Breast epithelium (tissue), 4 donors: ENCODE measurements at regions not wholly inside any gene's neighbourhood (a gene's known extent, or its start where the extent isn't known, plus 50 kb on each side); places are given as distances from the start of the nearest gene placed in this dataset.

ENCODE experiments used
- DNase-seq, 2 donors: peaks; one replicate each; pipeline ENCODE4 v3.0.0-alpha.2; 2019; ENCODE audit warnings: low spot score in 2 of 2
- H3K27ac ChIP-seq, 2 donors: fragments of 200-600 bp; sonication (generic) in 1 of 2; one replicate each; pipeline ENCODE4 v1.5.1; 2016 to 2019; ENCODE audit warnings: mild to moderate bottlenecking in 1 of 2
- H3K27me3 ChIP-seq, 2 donors: fragments of 200-600 bp; sonication (generic) in 1 of 2; one replicate each; pipeline versions ENCODE4 v1.5.1 to v1.6.0; 2017 to 2019; ENCODE audit warnings: control low read depth in 1 of 2, mild to moderate bottlenecking in 1 of 2
- H3K36me3 ChIP-seq: fragments of 200-600 bp; one replicate; pipeline ENCODE4 v1.5.1; 2019
- H3K4me1 ChIP-seq, 2 donors: fragments of 200-600 bp; sonication (generic); one replicate each; pipeline ENCODE4 v1.5.1; 2016 to 2019; ENCODE audit warnings: control low read depth in 1 of 2
- H3K4me3 ChIP-seq, 3 donors: fragments of 200-600 bp; sonication (generic); 1 replicate in 2 of 3; 2 replicates in 1 of 3; pipeline ENCODE4 v1.5.1; 2016 to 2019; ENCODE audit warnings: mild to moderate bottlenecking in 3 of 3, moderate library complexity in 2 of 3
- H3K9me3 ChIP-seq, 2 donors: fragments of 200-600 bp; sonication (generic) in 1 of 2; one replicate each; pipeline ENCODE4 v1.5.1; 2016 to 2019; ENCODE audit warnings: control low read depth in 1 of 2
- POLR2A ChIP-seq: fragments of 450-650 bp; IDR thresholded peaks from one replicate; pipeline ENCODE4 v1.6.1; 2016; ENCODE audit warnings: antibody characterized with exemption, mild to moderate bottlenecking, moderate library complexity
- POLR2AphosphoS5 ChIP-seq, 3 donors: sonication (generic); formaldehyde crosslinking; IDR thresholded peaks; one replicate each; pipeline ENCODE4 v1.6.1; 2017; ENCODE audit warnings: antibody characterized with exemption in 3 of 3
- intact Hi-C: fragments of 100-400 bp; cut with DNase I; formaldehyde crosslinking; loops from one replicate; pipeline ENCODE4 v1.15.1; 2023; ENCODE audit warnings: low total_unique reads
- TF ChIP-seq, protein P1 (sequence below), 3 donors: fragments of 450-650 bp; IDR thresholded peaks; one replicate each; pipeline ENCODE4 v1.5.1; 2016 to 2017; ENCODE audit warnings: antibody characterized with exemption in 3 of 3, mild to moderate bottlenecking in 3 of 3, moderate library complexity in 3 of 3

DNA sequence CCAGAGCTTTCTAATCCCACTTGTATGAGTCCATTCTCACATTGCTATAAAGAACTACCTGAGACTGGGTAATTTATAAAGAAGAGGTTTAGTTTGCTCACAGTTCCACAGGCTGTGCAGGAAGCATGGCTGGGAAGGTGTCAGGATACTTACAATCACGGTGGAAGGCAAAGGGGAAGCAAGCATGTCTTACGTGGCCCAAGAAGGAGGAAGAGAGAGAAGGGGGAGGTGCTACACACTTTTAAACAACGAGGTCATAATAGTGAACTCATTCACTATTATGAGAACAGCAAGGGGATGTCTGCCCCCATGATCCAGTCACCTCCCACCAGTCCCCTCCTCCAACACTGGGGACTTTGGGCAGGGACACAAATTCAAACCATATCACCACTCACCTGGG, 67.8 kb downstream of the TTC32 start:
- no peak overlapping the region for H3K27ac ChIP-seq
- intact Hi-C loops, result no loop called here
- no peaks in the 10 kb centered on the region for H3K9me3 ChIP-seq
- no peak for DNase-seq
- H3K4me3 ChIP-seq, result no peak overlapping the region
- no peaks in the 10 kb centered on the region for H3K4me1 ChIP-seq
- H3K27me3 ChIP-seq, result no peaks in the 10 kb centered on the region
- TF ChIP-seq, protein P1, sequence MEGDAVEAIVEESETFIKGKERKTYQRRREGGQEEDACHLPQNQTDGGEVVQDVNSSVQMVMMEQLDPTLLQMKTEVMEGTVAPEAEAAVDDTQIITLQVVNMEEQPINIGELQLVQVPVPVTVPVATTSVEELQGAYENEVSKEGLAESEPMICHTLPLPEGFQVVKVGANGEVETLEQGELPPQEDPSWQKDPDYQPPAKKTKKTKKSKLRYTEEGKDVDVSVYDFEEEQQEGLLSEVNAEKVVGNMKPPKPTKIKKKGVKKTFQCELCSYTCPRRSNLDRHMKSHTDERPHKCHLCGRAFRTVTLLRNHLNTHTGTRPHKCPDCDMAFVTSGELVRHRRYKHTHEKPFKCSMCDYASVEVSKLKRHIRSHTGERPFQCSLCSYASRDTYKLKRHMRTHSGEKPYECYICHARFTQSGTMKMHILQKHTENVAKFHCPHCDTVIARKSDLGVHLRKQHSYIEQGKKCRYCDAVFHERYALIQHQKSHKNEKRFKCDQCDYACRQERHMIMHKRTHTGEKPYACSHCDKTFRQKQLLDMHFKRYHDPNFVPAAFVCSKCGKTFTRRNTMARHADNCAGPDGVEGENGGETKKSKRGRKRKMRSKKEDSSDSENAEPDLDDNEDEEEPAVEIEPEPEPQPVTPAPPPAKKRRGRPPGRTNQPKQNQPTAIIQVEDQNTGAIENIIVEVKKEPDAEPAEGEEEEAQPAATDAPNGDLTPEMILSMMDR (IDR thresholded peaks at IDR 0.05), result no peak
- no peak for TF ChIP-seq POLR2A
- H3K36me3 ChIP-seq, result no peaks in the 10 kb centered on the region

DNA sequence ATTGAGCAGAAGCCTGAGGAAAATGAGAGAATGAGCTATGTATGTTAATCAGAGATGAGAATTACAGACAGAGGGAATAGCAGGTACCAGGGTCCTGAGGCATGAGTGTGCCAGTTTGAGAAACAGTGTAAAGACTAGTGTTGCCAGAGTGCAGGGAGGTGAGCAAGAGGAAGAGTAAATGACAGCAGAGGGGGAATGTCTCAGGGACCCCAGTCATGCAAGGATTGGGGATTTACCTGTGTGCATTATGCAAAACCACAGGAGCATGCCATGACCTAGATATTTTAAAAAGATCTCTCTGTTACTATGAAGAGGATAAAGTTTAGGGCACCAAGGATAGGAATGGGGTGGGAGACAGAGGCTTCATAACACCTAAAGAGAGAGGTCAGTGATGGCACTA, 72.1 kb downstream of the TTC32 start:
- TF ChIP-seq POLR2AphosphoS5 (IDR thresholded peaks at IDR 0.05) (no peak), POLR2A (no peak)
- TF ChIP-seq, protein P1 (IDR thresholded peaks at IDR 0.05), result no peak

DNA sequence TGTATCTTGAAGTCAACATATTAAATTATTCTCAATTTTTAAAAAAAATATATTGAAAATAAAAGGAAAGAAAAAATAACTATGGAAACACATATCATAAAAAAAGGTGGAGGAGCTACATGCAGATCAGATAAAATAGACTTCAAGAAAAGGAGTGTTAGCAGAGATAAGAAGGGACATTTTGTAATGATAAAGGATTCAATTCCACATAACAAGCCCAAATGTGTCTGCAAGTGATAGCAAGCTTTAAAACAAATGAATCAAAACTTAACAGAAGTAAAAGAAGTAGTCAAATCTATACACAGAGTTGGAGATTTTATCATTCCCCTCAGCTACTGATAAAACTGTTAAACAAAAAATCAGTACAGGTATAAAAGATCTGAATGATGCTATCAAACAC, 74.9 kb downstream of the TTC32 start:
- H3K9me3 ChIP-seq, result no peaks in the 10 kb centered on the region
- no peaks in the 10 kb centered on the region for H3K36me3 ChIP-seq
- H3K4me3 ChIP-seq, result no peak overlapping the region
- no peak for TF ChIP-seq POLR2A
- TF ChIP-seq, protein P1 (IDR thresholded peaks at IDR 0.05), result no peak
- no peak for TF ChIP-seq POLR2AphosphoS5 (IDR thresholded peaks at IDR 0.05)
- H3K27me3 ChIP-seq, result no peaks in the 10 kb centered on the region
- no peak for DNase-seq
- intact Hi-C loops, result no loop called here
- H3K4me1 ChIP-seq, result no peaks in the 10 kb centered on the region
- H3K27ac ChIP-seq, result no peak overlapping the region

More for the DNA sequence above, 72.1 kb downstream of the TTC32 start:
- Histone ChIP-seq H3K27ac (no peak overlapping the region), H3K4me3 (no peak overlapping the region), H3K9me3 (no peaks in the 10 kb centered on the region), H3K4me1 (no peaks in the 10 kb centered on the region), H3K27me3 (no peaks in the 10 kb centered on the region), H3K36me3 (no peaks in the 10 kb centered on the region)
- intact Hi-C loops, result no loop called here
- no peak for DNase-seq

DNA sequence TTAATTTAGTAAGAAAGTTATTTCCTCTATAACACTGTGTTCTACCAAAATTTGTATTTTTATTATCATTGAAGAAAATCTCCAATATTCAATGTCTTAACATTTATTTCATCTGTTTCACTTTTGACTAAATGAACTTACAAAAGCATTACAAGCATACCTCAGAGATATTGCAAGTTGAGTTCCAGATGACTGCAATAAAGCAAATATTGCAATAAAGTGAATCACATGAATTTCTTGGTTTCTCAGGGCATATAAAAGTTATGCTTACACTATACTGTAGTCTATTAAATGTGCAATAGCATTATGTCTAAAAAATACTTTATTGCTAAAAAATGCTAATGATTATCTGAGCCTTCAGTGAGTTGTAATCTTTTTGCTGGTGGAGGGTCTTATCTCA, 78.3 kb downstream of the TTC32 start:
- H3K9me3 ChIP-seq, result no peaks in the 10 kb centered on the region
- TF ChIP-seq POLR2AphosphoS5 (IDR thresholded peaks at IDR 0.05) (no peak), POLR2A (no peak)
- TF ChIP-seq, protein P1 (IDR thresholded peaks at IDR 0.05), result no peak
- H3K27ac ChIP-seq, result no peak overlapping the region
- no peaks in the 10 kb centered on the region for H3K4me1 ChIP-seq
- H3K36me3 ChIP-seq, result no peaks in the 10 kb centered on the region
- DNase-seq, result no peak
- no peaks in the 10 kb centered on the region for H3K27me3 ChIP-seq
- H3K4me3 ChIP-seq, result no peak overlapping the region
- intact Hi-C loops, result no loop called here

DNA sequence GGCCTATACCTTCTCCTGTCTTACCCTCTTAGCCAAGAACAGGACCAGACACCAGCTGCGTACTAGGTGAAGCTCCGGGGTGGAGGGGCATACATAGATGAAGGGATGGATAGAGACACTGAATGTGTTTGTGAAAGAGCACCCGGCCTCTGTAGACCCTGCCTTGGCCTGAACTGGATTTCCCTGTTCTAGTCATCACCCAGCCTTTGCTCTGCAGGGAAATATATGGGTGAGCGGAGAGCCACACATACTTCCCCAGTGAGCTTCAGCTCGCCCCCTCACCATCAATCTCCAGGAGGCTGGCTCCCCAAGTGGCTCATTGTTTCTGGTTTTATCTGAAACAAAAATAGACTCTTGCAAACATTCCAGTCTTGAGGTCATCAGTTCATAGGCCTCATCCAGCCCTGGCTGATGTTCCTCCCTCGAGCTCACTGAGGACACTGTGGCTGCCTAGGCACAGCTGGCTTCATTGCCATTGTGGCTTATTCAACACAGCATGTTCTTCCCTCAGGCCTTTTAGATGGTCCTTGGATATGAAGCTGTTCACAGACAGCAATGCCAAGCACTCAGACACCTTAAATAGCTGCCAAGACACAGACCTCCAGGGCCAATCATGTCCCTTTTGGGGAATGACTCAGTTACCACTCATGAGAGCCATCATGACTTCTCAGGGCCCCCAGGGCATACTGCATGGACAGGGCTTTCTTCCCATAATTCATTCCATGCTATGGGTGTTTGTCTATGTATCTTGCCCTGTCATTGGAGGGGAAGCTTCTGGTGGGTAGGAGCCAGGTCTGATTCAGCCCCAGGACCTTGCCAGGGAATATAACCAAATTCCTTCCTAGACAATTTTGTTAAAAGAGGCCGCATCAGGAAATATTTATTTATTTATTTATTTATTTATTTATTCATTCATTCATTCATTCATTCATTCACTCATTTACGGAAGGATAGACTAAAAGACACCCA, 82.4 kb downstream of the TTC32 start:
- TF ChIP-seq, protein P1 (IDR thresholded peaks at IDR 0.05), result no peak
- TF ChIP-seq POLR2A (no peak), POLR2AphosphoS5 (IDR thresholded peaks at IDR 0.05) (no peak)
- no peak for DNase-seq
- H3K36me3 ChIP-seq, result no peaks in the 10 kb centered on the region
- no peaks in the 10 kb centered on the region for H3K9me3 ChIP-seq
- H3K4me1 ChIP-seq, result no peaks in the 10 kb centered on the region
- intact Hi-C loops, result no loop called here
- H3K27ac ChIP-seq, result no peak overlapping the region
- no peak overlapping the region for H3K4me3 ChIP-seq
- H3K27me3 ChIP-seq, result no peaks in the 10 kb centered on the region
